ENCODE measurements at regions not wholly inside any gene's neighbourhood (a gene's known extent, or its start where the extent isn't known, plus 50 kb on each side); places are given as distances from the start of the nearest gene placed in this dataset.

DNA sequence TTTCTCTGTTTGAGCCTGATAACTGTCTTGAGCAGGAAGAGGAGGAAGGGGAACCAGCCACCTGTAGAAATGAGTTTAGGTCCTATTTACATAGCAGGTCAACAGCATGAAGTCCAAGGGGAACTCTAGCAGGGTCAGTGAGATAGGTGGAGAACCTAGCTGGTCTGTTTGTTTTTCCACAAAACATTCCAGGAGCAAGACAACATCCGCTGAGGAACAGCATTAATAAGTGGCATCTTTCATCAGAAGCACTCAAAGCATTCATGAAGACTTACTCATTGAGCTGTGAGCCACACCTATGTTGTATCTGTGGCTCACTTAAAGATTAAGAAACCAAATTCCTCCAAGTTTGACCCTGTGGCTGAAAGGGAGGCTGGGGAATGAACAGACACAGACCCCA, 115.9 kb downstream of the ACTBL2 start:
- no peak for TF ChIP-seq POLR2AphosphoS5 (IDR thresholded peaks at IDR 0.05; ENCODE audit: low read depth)
- TF ChIP-seq, protein P1, sequence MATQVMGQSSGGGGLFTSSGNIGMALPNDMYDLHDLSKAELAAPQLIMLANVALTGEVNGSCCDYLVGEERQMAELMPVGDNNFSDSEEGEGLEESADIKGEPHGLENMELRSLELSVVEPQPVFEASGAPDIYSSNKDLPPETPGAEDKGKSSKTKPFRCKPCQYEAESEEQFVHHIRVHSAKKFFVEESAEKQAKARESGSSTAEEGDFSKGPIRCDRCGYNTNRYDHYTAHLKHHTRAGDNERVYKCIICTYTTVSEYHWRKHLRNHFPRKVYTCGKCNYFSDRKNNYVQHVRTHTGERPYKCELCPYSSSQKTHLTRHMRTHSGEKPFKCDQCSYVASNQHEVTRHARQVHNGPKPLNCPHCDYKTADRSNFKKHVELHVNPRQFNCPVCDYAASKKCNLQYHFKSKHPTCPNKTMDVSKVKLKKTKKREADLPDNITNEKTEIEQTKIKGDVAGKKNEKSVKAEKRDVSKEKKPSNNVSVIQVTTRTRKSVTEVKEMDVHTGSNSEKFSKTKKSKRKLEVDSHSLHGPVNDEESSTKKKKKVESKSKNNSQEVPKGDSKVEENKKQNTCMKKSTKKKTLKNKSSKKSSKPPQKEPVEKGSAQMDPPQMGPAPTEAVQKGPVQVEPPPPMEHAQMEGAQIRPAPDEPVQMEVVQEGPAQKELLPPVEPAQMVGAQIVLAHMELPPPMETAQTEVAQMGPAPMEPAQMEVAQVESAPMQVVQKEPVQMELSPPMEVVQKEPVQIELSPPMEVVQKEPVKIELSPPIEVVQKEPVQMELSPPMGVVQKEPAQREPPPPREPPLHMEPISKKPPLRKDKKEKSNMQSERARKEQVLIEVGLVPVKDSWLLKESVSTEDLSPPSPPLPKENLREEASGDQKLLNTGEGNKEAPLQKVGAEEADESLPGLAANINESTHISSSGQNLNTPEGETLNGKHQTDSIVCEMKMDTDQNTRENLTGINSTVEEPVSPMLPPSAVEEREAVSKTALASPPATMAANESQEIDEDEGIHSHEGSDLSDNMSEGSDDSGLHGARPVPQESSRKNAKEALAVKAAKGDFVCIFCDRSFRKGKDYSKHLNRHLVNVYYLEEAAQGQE (IDR thresholded peaks at IDR 0.05; ENCODE audit: insufficient replicate concordance, low read depth), result no peak
- TF ChIP-seq, protein P2, sequence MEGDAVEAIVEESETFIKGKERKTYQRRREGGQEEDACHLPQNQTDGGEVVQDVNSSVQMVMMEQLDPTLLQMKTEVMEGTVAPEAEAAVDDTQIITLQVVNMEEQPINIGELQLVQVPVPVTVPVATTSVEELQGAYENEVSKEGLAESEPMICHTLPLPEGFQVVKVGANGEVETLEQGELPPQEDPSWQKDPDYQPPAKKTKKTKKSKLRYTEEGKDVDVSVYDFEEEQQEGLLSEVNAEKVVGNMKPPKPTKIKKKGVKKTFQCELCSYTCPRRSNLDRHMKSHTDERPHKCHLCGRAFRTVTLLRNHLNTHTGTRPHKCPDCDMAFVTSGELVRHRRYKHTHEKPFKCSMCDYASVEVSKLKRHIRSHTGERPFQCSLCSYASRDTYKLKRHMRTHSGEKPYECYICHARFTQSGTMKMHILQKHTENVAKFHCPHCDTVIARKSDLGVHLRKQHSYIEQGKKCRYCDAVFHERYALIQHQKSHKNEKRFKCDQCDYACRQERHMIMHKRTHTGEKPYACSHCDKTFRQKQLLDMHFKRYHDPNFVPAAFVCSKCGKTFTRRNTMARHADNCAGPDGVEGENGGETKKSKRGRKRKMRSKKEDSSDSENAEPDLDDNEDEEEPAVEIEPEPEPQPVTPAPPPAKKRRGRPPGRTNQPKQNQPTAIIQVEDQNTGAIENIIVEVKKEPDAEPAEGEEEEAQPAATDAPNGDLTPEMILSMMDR (IDR thresholded peaks at IDR 0.05; ENCODE audit: insufficient read depth, low read length), result no peak
- no peak for TF ChIP-seq SPI1 (IDR thresholded peaks at IDR 0.05; ENCODE audit: borderline replicate concordance, low read depth)

Data from HL-60 (cell line).